ENCODE measurements at regions not wholly inside any gene's neighbourhood (a gene's known extent, or its start where the extent isn't known, plus 50 kb on each side); places are given as distances from the start of the nearest gene placed in this dataset.
A peak's percentile ranks its signal among the peaks of the same experiment; 100 is the strongest.

DNA sequence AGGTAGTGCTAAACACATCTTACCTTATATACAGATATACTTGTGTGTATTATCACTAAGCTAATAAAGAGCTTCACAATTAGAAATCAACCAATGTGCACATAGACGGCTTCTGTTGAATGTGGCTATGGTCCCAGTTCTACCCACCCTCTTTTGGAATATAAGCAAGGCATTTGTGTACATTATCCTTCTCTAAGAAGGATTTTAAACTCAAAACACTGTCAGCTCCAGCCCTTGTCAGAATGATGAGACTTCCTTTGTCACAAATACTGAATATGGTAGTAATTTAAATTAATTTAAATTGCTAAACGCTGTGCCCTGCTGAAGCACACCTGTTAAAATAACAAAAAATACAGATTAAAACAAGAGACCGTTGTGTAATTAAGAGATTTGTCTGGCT lies 107.9 kb upstream of the GRAMD2B start:
- no peak for DNase-seq (ENCODE audit: low spot score)

DNA sequence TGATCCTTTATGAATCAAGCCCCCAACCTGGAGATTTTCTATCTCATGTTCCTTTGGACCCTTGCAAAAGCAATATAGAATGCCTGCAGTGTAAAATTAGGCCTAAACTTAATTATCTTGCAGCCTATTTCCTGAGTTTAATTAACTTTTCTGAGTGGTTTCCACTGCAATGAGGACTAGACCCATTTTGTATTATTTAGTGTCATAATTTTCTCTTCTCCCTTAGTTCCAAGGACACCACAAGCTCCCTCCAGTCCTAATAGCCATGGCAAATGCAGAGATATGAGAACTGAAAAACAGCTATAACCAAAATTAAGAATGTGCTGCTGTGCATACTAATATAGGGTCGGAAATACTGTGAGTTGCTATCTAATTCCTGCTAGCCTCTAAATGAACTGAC lies 90.9 kb upstream of the GRAMD2B start:
- no peak for DNase-seq (ENCODE audit: low spot score)

DNA sequence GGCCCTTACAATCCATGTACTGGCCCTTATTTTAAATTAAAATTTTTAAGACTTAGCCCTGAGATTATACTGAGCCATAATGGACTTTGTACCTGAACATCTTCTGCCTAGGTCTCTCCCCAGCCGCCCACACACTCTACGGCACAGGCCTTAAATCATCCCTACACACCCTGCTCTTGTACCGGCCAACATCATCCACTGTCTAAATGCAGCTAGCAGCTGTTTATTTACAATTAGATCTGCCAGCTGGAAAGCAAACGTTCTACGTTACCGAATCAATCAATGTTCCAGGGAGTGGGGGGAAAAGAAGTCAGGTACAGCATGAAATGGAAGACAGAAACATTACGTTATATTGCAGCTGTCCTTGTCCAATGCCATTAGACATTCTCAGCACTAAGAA lies 88.4 kb upstream of the GRAMD2B start:
- no peak for DNase-seq (ENCODE audit: low spot score)

DNA sequence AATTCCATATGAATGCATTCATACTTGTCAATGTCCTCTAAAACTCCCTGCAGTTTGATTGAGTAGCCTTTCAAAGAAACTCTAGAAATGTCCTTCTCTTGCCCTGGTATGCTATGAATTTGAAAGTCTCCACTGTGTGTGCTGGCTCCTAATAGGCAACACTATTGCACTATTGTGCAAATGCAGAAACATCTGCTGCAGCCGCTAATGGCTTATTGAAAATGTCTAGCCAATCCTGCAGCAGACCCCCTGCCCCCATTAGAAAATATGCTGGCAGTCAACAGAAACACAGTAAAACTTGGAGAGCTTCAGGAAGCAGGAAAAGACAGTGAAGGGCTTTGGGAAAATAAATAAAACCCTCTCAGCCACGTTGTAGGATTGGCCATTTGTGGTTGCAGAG lies 87.3 kb upstream of the GRAMD2B start:
- no peak for DNase-seq (ENCODE audit: low spot score)

DNA sequence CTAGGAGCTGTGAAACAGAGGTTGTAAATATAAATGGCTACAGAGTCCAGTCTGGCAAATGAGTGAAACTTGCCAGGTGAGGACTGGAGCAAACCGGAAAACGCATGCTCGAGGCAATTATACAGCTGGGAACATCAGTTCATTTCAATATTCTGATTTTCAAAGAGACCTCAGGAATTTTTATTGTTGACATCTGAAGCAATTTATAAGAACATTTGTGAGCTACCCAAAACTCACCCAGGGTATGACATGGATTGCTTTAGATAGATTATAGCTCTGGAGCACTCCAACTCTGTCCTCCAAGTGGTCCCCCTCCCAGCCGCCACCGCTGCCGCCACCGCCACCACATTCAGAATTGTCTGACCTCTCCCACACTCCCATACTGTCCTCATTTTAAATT lies 84.6 kb upstream of the GRAMD2B start:
- DNase-seq (ENCODE audit: low spot score) = no peak

DNA sequence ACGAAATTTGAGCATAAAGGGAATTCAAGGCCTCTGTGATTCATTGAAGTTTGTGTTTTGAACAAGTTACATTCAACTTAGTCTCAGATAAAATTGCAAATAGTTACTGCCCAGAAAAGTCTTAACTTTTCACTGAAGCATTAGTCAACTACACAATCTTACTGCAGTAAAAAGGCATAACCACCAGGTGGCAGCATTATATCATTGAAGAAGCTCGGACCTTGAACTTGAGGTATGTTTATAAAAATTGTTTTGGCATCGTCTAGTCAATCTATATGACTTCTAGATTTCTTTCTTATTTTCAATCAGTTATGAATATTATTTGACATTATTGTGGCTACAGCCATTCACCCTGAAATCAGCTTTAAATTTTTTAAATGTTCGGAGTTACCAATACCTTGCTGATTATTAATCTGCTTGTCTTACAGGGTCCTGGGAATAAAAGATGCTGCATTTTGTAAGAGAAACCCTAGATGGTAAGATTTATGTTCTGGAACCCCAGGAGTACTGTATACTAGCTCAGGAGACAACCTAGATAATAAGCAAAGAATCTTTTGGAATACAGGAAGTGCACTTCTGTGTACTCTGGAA lies 83.9 kb upstream of the GRAMD2B start:
- DNase-seq (ENCODE audit: low spot score) = peak; percentile 12

DNA sequence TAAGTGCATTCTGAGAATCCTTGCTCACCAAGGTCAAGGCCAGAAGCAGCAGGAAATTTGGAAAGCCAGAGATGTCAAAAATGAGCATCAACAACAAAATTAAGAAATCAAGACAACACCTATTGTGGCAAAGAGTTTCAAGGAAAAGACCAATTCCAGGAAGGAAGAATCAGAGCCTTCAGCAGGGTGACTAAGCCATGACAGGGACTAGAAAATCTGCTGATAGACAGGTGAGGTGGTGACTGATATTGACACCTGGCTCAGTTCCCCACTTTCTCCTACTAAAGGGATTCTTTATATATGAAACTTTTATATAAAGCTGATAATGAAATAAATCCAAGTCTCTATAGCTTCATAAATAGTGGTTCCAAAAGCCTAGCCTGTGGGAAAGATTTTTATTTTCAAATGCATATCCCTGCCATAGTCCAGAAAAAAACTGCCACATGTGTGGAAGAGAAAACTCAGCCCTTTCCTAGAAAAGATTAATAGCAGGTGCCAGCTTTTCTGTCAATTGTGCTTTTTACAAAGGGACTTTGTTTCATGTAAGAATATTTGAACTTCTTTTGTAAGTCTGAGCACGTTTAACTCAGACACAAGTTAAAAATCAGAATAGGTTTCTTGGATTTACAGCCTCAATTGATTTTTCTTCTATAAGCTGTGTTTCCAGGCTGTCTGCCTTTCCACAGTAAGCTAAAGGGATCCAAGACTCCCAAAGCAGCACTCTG lies 81.1 kb upstream of the GRAMD2B start:
- DNase-seq (ENCODE audit: low spot score) = no peak

DNA sequence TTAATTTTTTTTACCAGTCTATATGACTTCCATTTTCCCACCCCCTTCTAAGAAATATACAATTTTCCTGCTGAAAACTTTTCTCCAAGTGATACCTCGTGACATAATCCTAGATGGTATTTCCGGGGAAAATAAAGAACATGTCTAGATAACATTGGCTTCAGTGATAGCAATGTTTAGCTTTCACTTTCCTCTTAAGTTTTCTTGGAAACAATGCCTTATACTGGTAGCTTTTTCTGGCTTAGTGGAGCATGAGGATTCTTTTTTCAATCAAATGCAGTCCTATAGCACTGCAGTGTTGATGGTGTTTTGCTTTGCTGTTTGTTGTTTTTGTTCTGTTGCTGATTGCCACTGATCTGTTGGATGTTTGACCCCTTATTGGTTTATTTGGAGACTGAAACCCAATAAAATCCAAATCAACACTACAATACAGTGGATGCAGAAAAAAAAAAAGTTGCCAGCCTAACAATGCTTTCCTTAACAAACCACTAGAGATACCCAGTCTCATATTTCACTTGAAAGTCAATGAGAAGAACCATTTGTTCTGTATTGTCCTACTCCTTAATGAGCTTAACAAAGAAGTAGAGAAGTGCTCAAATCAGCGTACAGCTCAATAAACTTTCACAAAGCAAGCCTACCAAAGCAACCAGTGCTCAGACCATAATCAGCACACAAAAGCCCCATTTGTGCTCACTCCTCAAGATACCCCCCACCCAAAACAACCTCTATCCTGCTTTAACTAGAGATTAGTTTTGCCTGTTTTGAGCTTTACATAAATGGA lies 74.2 kb upstream of the GRAMD2B start:
- no peak for DNase-seq (ENCODE audit: low spot score)

DNA sequence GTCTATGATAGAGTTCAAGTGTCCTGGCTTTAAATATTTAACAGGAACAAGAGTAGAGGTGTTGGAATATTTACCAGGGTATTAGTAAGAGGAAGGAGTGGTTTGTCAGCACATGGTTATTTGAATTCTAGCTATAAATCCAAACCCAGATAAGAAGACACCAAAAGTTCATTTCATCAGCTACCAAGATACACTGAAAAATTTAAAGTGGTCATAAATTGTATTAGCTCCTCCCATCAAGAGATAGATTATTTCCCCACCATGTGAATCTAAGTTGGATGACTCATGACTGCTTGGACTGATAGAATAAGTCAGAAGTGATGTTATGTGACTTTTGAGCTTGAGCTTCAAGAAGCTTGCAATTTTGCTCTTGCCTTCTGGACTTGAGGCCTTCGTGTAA lies 72.1 kb upstream of the GRAMD2B start:
- DNase-seq (ENCODE audit: low spot score) = no peak

DNA sequence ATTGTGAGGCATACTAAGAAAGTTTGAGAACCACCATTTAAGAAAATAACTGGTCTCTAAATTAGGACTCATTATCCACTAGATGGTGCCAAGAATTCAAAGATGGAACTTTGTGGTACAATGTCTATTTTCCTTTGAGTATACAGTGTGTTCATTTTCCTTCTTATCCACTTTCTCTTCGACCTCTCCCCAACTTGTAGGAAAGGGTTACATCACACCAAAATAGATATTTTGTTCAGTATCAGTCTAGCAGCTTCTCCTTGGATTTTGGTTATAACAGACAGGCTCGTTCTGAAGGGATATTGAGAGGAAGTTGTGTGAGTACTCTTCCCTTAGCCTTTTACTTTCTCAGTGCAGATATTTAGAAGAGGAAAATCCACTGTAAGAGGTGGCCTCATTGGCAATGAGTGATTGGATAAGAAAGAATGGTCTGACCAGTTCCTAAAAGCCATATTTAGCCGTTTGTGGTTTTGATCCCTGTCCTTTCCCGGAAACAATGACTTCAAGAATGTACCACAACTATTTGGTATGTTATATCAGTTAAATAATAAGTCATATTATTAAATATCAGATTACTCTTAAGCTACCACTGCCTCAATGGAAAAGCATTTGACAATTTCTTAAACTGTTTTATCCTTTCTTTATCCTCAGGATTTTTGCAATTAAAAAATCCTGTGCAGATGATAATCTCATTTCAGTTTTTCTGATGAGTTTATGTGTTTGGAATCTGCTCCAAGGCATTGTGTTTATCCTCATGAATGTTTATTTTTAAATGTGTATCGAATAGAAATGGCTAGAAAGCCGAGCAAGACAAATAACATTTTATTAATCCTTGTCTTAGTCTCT lies 69.0 kb upstream of the GRAMD2B start:
- DNase-seq (ENCODE audit: low spot score) = no peak

DNA sequence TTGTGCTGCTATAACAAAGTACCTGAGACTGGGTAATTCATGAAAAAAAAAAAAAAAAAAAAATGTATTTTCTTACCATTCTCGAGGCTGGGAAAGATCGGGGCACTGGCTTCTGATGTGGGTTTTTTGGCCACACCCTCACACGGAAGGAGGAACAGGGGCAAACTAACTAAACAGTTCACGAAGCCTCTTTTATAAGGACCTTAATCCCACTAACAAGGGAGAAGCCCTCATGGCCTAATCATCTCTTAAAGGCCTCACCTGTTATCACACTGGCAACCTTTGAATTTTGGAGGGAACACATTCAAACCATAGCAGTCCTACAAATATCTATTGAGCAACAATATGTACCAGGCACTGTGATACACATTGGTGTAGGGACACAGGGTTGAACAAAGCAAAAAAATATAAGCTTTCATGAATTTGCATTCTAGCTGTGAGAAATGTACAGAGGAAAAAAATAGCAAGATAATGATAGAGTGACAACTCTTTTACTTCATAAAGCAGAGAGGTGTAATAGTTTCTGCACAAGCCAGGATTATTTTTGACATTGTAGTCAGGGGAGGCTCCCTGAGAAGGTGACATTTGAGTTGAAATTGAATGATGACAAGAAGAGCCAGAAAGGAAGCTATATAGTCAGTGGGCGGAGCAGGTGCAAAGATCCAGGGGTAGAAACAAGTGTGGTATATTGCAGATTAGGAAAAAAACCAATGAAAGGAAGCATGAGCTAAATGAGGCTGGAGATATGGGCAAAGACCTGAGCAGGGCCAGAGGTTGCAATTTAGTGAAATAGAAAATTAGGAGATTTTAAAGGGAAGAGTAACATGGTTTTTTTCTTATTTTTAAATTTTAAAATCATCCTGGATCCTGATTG lies 68.1 kb upstream of the GRAMD2B start:
- no peak for DNase-seq (ENCODE audit: low spot score)

DNA sequence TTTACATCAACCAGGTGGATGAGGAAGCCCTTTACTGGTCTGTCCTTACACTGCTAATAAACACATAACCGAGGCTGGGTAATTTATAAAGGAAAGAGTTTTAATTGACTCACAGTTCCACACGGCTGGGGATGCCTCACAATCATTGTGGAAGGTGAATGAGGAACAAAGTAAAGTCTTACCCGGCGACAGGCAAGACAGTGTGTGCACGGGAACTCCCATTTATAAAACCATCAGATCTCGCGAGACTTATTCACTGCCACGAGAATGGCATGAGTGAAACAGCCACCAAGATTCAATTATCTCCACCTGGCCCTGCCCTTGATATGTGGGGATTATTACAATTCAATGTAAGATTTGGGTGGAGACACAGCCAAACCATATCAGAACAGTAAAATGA lies 67.3 kb upstream of the GRAMD2B start:
- no peak for DNase-seq (ENCODE audit: low spot score)

DNA sequence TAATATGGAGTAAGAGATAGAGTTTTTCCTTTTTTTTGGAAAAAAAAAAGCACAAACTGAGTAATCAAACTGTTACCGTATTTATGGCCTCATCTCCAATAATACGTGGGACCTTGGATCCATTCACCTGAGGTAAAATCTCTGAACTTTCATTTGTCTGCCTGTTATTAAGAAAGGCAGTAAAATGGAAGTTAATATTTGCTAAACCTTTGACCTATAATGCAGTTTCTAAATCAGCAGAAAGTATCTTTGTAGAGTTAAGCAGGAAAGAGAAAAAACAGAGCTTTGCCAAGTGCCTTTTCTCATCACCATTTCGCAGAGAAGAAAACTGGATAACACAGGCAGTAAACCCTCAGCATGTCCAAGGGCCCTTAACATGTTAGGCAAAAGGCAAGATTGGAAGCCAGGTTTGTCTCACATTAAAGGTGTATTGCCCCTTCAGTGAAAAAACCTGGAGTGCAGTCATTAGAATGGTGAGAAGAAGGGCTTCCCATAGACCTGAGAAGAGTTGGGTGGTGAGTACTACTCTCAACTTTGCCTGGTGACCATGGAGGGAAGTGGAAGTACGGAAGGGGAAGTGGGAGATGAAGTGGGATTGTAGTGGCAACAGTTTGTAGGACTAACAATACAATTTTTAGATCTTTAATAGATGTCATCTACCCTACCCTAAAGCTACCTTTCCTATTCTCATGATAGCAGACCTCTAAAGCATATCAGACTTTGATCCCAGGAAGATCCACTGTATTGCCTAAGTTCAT lies 65.4 kb upstream of the GRAMD2B start:
- DNase-seq (ENCODE audit: low spot score) = no peak

DNA sequence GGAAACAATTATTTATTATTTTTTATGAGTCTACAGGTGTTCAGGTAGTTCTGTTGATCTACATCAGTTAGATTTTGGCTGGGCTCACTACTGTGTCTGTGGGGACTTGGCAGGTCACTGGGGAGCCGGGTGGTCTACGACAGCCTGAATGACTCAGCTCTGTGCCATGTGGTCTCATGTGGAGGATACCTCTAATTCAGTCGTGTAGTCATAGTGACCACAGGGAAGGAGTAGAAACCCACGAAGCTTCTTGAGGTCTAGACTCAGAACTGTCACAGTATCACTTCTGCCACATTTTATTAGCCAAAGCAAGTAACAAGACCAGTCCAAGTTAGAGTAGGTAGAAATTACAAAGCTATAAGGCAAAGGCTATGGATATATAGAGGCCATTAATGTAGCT lies 64.7 kb upstream of the GRAMD2B start:
- DNase-seq (ENCODE audit: low spot score) = no peak

DNA sequence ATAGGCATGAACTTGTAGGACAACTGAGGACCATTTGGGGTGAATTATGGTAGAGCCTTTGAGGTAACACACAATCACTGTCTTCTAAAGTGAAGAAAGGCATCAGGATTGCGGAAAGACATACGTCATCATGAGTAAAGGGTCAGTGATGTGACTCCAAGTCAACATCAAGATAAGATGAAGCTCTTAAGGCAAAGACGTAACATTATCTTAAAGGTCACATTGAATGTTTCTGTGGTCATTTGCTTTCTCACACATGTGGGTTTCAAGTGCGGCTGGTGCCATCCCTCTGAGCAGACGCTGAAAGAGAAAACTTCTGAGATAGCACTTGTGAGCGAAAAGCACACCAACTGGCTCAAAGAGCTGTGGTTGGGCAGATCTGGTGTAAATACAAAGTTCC lies 63.3 kb upstream of the GRAMD2B start:
- DNase-seq (ENCODE audit: low spot score) = no peak

DNA sequence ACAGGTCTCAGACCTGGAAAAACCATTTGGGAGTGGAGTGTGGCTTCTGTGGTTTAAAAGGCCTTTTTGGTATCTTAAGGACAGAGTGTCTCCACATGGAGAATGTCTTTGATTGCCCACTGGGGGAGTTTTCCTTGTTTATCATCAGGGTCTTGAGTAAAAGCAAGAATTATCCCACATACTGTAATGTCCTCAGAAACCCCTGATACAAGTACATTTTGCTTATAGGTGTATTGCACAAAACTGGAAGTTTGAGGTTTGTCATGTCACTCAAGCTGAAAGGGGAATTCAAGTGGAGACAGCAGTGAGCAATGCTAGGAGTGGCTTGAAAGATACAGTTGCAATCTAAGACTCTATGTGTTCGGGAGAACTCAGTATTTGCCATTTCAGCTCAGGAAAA lies 62.7 kb upstream of the GRAMD2B start:
- DNase-seq (ENCODE audit: low spot score) = no peak

DNA sequence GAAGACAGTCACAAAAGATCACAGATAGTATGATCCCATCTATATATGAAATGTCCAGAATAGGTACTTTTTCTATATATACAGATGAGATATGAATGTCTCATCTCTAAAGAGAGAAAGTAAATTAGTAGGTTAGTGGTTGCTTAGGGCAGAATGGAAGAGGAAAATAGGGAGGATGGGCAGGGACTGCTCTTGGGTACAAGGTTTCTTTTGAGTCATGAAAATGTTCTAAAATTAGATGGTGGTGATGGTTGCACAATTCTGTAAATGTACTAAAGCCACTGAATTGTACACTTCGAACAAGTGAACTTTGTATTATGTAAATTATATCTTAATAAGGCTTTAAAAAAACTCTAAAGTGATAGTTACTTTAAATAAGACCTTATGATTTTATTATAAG lies 59.6 kb upstream of the GRAMD2B start:
- no peak for DNase-seq (ENCODE audit: low spot score)

DNA sequence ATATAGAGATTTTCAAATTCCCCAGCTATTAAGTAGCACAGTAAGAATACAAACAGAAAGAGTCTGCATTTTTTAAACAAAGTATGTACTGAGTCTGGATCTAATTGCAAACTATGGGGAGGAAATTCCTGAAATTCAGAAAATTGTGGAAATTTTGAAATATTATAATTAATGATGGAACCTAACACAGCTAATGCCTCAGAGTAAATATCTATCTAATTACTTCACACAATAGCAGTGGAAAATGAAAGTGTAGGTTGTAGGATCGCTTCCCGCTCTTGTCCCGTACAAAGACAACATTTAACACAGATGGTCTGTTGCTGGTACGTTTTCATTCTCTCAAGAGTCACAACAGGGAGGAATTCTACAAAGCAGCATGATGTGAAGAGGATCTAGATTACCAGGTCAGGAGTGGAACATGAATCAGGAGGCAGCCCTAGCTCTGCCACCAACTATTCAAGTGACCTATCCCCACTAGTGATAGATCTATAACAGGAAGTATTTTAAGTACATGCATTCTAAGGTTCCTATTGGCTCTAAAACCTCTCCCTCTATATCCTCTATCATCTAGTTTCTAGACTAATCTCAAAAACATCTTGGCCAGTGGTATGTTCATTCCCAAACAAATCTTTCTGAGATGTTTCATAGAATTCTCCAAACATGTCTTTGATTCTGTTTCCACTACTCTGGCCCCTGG lies 58.9 kb upstream of the GRAMD2B start:
- no peak for DNase-seq (ENCODE audit: low spot score)

DNA sequence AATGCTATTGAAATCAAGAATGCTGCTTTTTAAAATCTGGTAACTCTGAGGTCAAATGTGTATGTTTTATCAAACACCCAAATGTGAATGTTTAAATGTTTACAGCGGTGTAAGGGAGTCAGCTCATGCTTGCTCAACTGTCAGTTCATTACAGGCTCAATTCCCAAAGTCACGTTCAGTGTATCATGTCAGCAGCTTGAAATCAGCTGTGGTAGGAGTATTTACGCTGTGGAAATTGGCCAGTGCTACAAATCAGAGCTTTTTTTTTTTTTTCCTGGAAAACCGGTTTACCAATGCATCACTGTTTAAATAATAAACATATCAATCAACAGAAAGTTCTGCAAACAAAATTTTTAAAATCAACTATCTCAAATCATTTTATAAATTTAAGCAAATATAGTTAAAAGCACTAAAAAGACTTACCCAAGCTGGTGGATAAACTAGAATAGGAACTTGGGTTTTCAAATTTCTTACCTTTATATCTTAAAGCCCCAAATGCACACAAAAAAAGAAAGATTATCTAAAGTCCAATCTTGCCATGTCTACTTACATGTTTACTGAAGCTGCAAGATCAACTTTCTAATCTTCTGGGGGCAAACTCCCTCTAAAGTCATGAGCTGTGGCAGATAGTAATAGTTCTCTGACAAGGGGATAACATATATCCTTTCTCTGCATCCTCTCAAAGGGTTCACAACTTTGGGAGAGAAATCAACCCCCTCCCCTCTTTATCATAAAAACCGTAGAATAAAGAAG lies 57.6 kb upstream of the GRAMD2B start:
- DNase-seq (ENCODE audit: low spot score) = no peak

DNA sequence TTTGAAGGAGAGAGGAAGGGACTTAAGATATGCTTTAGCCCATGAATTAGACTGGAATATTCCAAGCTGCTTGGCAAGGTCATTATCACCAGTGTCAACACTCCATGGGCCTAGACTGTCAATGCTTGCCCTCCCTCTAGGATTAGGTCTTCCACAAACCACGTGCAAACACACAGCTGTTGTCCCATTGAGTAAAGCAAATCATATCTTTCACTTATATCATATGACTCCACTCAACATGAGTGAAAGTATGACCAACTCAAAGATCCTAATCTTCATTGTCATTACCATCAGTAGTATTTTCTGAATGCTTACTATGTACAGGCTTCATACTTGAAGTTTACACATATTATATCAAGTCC lies 57.0 kb upstream of the GRAMD2B start:
- no peak for DNase-seq (ENCODE audit: low spot score)
